Skeletal muscle satellite cell (primary cell): ENCODE measurements at regions not wholly inside any gene's neighbourhood (a gene's known extent, or its start where the extent isn't known, plus 50 kb on each side); places are given as distances from the start of the nearest gene placed in this dataset.
"Not testable (repeated sequence)": the region's sequence is repeated elsewhere in the genome, so short reads cannot be mapped to it uniquely, and the experiment has no call there.

ENCODE experiments used
- H3K27me3 ChIP-seq: 2 replicates; pipeline ENCODE4 v1.7.0; 2013; ENCODE audit warnings: low read length; ENCODE audit not compliant: control insufficient read depth, insufficient read depth
- H3K36me3 ChIP-seq: 2 replicates; pipeline ENCODE4 v1.7.0; 2013; ENCODE audit warnings: mild to moderate bottlenecking, control low read depth, low read length; ENCODE audit not compliant: insufficient read depth
- H3K4me1 ChIP-seq: 2 replicates; pipeline ENCODE4 v1.7.0; 2013; ENCODE audit warnings: low read length; ENCODE audit not compliant: control insufficient read depth, insufficient read depth
- H3K4me2 ChIP-seq: 2 replicates; pipeline ENCODE4 v1.7.0; 2013; ENCODE audit warnings: mild to moderate bottlenecking, low read length
- H3K4me3 ChIP-seq: 2 replicates; pipeline ENCODE4 v1.7.0; 2013; ENCODE audit warnings: low read length
- H3K9ac ChIP-seq: 2 replicates; pipeline ENCODE4 v1.7.0; 2013; ENCODE audit warnings: mild to moderate bottlenecking, low read depth, low read length, moderate library complexity
- H3K9me3 ChIP-seq: replicated peaks from 2 replicates; pipeline ENCODE4 v1.7.0; 2013; ENCODE audit warnings: mild to moderate bottlenecking, control low read depth, low read length

DNA sequence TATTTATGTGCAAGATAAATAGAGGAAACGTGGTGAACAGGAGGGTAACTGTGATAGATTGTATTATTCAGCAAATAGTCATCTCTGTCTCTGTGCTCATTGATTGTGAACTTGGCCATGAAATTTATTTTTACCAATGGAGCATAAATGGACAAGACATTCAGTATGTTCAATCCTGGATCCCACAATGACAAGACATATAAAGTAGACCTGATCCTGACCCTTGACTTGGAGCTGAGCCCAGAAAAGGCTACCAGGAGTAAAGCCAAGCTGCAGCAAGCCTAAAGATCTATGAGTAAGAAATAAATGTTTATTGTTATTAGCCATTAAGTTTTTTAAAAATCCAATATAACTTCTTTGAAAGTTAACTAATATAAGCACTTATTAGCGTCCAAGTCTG, 531.2 kb downstream of the PIK3C3 start:
- Histone ChIP-seq H3K9ac (no peak overlapping the region), H3K9me3 (peaks cover 5% of the 10 kb centered on the region), H3K4me3 (no peak overlapping the region), H3K4me1 (no peaks in the 10 kb centered on the region), H3K4me2 (no peak overlapping the region), H3K27me3 (no peaks in the 10 kb centered on the region), H3K36me3 (no peaks in the 10 kb centered on the region)

DNA sequence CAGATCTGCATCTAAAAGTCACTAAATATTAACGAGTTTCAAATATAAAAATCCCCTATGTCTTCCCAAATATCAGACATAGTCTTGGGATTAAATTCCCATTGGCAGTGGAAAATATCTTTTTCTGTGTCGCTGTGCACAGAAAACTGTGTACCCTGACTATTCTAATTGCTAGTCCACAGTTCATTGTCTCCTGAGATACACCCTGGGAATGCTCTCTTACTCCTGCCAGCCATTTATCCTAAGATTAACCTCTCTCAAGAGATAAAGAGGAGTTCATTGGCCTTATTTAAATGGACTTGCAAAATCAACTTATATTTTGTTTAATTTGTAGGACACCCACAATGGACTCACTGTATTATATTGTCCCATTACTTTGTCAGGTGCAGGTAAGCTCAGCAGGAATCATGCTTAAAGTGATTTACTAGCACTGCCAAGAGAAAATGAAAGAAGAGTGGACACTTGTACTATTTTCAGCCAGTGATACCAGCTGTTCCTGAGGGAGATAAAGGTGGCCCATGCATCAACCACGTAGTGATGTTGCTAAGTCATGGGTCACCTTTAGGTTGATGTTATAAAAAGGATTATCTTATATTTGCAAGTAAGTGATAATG, 553.8 kb downstream of the PIK3C3 start:
- Histone ChIP-seq H3K4me2 (no peak overlapping the region), H3K9ac (no peak overlapping the region), H3K4me1 (peaks cover 6% of the 10 kb centered on the region), H3K36me3 (no peaks in the 10 kb centered on the region), H3K4me3 (no peak overlapping the region), H3K9me3 (no peaks in the 10 kb centered on the region), H3K27me3 (no peaks in the 10 kb centered on the region)

DNA sequence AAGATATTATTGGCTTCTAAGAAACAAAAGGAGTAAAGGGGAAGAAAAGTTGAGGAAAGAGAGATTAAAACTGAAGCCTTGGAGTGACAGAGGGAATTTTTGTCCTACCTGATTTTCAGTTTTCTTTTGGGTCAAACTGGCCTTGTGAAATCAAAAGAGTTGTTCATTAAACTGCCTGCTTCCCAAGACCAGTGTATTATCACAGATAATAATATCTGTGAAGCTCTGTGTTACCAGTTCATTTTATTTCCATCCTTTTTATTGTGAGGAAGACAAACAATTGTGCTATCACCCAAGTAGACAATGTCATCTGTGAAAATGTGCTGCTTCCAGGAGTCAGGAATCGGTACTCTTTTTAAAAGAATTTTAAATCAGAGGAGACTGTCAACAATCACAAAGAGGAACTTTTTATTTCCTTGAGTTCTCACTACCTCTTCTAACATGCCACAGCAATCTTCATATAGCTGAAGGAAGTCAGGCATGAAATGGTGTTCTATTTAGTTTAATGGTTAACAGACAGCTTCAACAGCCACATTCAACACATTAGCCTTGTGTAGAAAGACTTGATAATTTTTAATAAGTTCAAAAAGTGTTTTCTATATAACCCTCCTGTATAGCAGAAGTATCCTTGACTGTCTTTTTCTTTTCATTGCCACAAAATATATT, 554.8 kb downstream of the PIK3C3 start:
- Histone ChIP-seq H3K4me2 (no peak overlapping the region), H3K27me3 (no peaks in the 10 kb centered on the region), H3K9me3 (no peaks in the 10 kb centered on the region), H3K36me3 (no peaks in the 10 kb centered on the region), H3K4me3 (no peak overlapping the region), H3K9ac (no peak overlapping the region), H3K4me1 (peaks cover 16% of the 10 kb centered on the region)

GRCh38 chr18:42510540-42510939, 555.5 kb downstream of the PIK3C3 start:
- peaks cover 18% of the 10 kb centered on the region for H3K4me1 ChIP-seq

GRCh38 chr18:42513441-42513840, 558.4 kb downstream of the PIK3C3 start:
- Histone ChIP-seq H3K4me3 (no peak overlapping the region), H3K27me3 (no peaks in the 10 kb centered on the region), H3K9me3 (no peaks in the 10 kb centered on the region), H3K36me3 (no peaks in the 10 kb centered on the region), H3K9ac (no peak overlapping the region), H3K4me2 (no peak overlapping the region), H3K4me1 (peaks cover 23% of the 10 kb centered on the region)

More at GRCh38 chr18:42510540-42510939, 555.5 kb downstream of the PIK3C3 start:
- Histone ChIP-seq H3K36me3 (no peaks in the 10 kb centered on the region), H3K4me2 (no peak overlapping the region), H3K4me3 (no peak overlapping the region), H3K9ac (no peak overlapping the region), H3K27me3 (no peaks in the 10 kb centered on the region), H3K9me3 (no peaks in the 10 kb centered on the region)

DNA sequence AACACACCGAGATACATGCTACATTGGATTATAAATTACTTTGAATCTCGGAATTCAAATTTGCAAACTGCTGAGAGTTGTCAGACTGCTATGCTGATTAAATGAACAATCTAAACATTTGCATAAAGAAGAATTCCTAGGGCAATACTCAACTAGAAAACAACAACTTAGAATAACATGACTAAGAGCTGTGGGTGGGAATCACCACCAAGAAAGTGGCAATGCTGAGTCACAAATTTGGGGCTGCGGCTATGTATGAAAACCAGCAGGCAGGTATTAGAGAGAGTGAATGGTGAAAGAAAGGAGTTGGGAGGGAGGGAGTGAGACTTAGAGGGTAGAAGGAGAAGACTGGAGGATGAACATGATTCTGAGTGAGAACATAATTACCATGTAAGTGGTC, 559.5 kb downstream of the PIK3C3 start:
- H3K4me3 ChIP-seq, result no peak overlapping the region
- H3K36me3 ChIP-seq, result no peaks in the 10 kb centered on the region
- H3K27me3 ChIP-seq, result no peaks in the 10 kb centered on the region
- no peaks in the 10 kb centered on the region for H3K9me3 ChIP-seq
- H3K9ac ChIP-seq, result no peak overlapping the region
- H3K4me2 ChIP-seq, result peak overlapping the region; percentile 38
- peaks cover 23% of the 10 kb centered on the region for H3K4me1 ChIP-seq

- H3K9me3 ChIP-seq, result no peaks in the 10 kb centered on the region
- H3K36me3 ChIP-seq, result no peaks in the 10 kb centered on the region
- H3K27me3 ChIP-seq, result no peaks in the 10 kb centered on the region
These were observed 562.9 kb downstream of the PIK3C3 start for GRCh38 chr18:42517896-42518295.

GRCh38 chr18:42518331-42518730, 563.3 kb downstream of the PIK3C3 start:
- H3K9ac ChIP-seq, H3K4me2 ChIP-seq, H3K27me3 ChIP-seq, H3K4me3 ChIP-seq, H3K36me3 ChIP-seq, H3K9me3 ChIP-seq: not testable (repeated sequence)
- H3K4me1 ChIP-seq, result peaks cover 21% of the 10 kb centered on the region

More at GRCh38 chr18:42517896-42518295, 562.9 kb downstream of the PIK3C3 start:
- Histone ChIP-seq H3K4me1 (peaks cover 23% of the 10 kb centered on the region), H3K4me3 (no peak overlapping the region), H3K9ac (no peak overlapping the region), H3K4me2 (no peak overlapping the region)

DNA sequence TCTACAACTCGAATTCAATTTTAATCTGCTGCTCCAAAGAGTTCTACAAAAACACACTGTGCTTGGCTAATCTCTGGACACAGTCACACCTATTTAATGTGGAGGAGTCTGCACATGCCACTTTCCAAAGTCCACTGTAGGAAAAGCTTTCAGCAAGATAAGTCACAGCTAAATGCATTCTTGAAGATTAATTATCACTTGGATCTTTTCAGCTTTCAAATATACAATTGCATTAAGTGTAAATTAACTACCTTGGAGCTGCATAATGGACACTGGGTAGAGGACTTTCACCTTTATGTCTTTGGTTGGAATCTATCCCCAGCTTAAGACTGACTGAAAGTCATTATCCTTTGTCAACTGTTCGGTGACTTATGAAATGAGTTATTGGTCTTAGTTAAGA, 565.1 kb downstream of the PIK3C3 start:
- H3K4me1 ChIP-seq, result peaks cover 5% of the 10 kb centered on the region
- H3K4me3 ChIP-seq, result no peak overlapping the region
- H3K9ac ChIP-seq, result no peak overlapping the region
- H3K27me3 ChIP-seq, result no peaks in the 10 kb centered on the region
- no peak overlapping the region for H3K4me2 ChIP-seq
- H3K36me3 ChIP-seq, result no peaks in the 10 kb centered on the region
- H3K9me3 ChIP-seq, result no peaks in the 10 kb centered on the region

- no peak overlapping the region for H3K4me2 ChIP-seq
- no peak overlapping the region for H3K4me3 ChIP-seq
These were observed 570.9 kb downstream of the PIK3C3 start for GRCh38 chr18:42525905-42526304.

GRCh38 chr18:42527766-42528165, 572.7 kb downstream of the PIK3C3 start:
- no peaks in the 10 kb centered on the region for H3K36me3 ChIP-seq

More at GRCh38 chr18:42525905-42526304, 570.9 kb downstream of the PIK3C3 start:
- no peaks in the 10 kb centered on the region for H3K4me1 ChIP-seq
- no peaks in the 10 kb centered on the region for H3K9me3 ChIP-seq
- H3K9ac ChIP-seq, result no peak overlapping the region
- H3K36me3 ChIP-seq, result no peaks in the 10 kb centered on the region
- H3K27me3 ChIP-seq, result no peaks in the 10 kb centered on the region

DNA sequence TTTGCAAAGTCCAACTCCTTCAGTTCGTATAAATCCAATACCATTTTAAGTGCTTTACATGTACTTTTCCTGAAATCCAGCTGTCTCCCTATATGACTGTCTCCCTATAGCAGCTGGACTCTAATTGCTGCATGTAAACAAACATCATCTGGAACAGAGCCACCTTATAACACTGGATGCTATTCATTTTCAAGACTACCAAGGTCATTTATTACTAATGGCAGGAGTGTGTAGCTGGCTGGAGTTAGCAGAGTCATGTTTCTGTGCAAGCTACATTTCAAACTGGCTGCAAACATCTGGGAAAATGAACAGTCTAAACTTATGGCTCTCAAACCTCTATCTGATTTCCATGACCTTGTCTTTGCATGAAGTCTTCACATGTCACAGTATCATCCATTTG, 575.2 kb downstream of the PIK3C3 start:
- H3K27me3 ChIP-seq, result no peaks in the 10 kb centered on the region
- H3K36me3 ChIP-seq, result no peaks in the 10 kb centered on the region
- H3K4me2 ChIP-seq, result no peak overlapping the region
- H3K4me3 ChIP-seq, result no peak overlapping the region
- H3K9ac ChIP-seq, result no peak overlapping the region
- no peaks in the 10 kb centered on the region for H3K4me1 ChIP-seq
- H3K9me3 ChIP-seq, result no peaks in the 10 kb centered on the region

More at GRCh38 chr18:42527766-42528165, 572.7 kb downstream of the PIK3C3 start:
- Histone ChIP-seq H3K4me3 (no peak overlapping the region), H3K9me3 (no peaks in the 10 kb centered on the region), H3K9ac (no peak overlapping the region), H3K4me2 (no peak overlapping the region), H3K27me3 (no peaks in the 10 kb centered on the region), H3K4me1 (no peaks in the 10 kb centered on the region)
